SU-DHL-6 (cell line): ENCODE measurements at regions not wholly inside any gene's neighbourhood (a gene's known extent, or its start where the extent isn't known, plus 50 kb on each side); places are given as distances from the start of the nearest gene placed in this dataset.

Experiments
- EZH2phosphoT487 ChIP-seq: fragments of 200-600 bp; sonication (generic), shearing (Covaris generic); conservative IDR thresholded peaks from 2 replicates; pipeline ENCODE4 v1.6.1; 2018; ENCODE audit warnings: mild to moderate bottlenecking, antibody characterized with exemption, low read length, moderate library complexity, mixed read lengths
- TF ChIP-seq, protein P1 (sequence below): fragments of 200-600 bp; sonication (generic); IDR thresholded peaks from one replicate; pipeline ENCODE4 v1.5.1; 2017; ENCODE audit warnings: antibody characterized with exemption, mild to moderate bottlenecking, low read length, moderate library complexity; ENCODE audit not compliant: insufficient read depth, poor library complexity, severe bottlenecking

DNA sequence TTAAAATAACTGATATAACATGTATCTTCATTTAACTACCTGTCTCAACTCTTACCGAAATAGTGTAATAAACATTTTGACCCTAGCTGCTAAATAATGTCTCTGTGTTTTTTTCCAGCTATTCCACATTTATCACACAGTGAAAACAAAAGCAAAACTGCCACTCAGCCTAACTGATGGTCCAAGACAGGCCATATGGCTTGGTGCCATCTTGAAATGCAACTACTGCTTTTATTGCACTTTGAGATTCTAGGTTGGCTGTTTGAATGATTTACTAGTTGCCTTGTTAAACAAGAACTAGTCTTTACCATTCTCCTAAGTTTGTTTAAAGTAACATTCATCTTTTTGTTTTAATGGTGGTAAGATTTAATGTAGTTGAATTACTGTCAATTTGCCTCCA is 739.8 kb downstream of the TFAP2A start:
- TF ChIP-seq, protein P1, sequence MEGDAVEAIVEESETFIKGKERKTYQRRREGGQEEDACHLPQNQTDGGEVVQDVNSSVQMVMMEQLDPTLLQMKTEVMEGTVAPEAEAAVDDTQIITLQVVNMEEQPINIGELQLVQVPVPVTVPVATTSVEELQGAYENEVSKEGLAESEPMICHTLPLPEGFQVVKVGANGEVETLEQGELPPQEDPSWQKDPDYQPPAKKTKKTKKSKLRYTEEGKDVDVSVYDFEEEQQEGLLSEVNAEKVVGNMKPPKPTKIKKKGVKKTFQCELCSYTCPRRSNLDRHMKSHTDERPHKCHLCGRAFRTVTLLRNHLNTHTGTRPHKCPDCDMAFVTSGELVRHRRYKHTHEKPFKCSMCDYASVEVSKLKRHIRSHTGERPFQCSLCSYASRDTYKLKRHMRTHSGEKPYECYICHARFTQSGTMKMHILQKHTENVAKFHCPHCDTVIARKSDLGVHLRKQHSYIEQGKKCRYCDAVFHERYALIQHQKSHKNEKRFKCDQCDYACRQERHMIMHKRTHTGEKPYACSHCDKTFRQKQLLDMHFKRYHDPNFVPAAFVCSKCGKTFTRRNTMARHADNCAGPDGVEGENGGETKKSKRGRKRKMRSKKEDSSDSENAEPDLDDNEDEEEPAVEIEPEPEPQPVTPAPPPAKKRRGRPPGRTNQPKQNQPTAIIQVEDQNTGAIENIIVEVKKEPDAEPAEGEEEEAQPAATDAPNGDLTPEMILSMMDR = no peak
- no peak for TF ChIP-seq EZH2phosphoT487
